Esophagus squamous epithelium (tissue), 5 donors: ENCODE measurements at regions not wholly inside any gene's neighbourhood (a gene's known extent, or its start where the extent isn't known, plus 50 kb on each side); places are given as distances from the start of the nearest gene placed in this dataset.
A peak's percentile ranks its signal among the peaks of the same experiment; 100 is the strongest.

ENCODE experiments used
- DNase-seq: peaks from one replicate; lab custom pipeline; 2025; lab: John Stamatoyannopoulos, UW
- H3K27ac ChIP-seq, 4 donors: fragments of 200-600 bp; sonication (generic); one replicate each; pipeline ENCODE4 v1.5.1; 2016 to 2019; ENCODE audit warnings: mild to moderate bottlenecking in 1 of 4
- H3K27me3 ChIP-seq, 4 donors: fragments of 200-600 bp; sonication (generic); 1 replicate in 3 of 4; 2 replicates in 1 of 4; pipeline versions ENCODE4 v1.5.1 to v1.6.0; 2017 to 2021; ENCODE audit warnings: antibody characterized with exemption in 1 of 4
- H3K36me3 ChIP-seq, 3 donors: fragments of 200-600 bp; sonication (generic); one replicate each; pipeline ENCODE4 v1.5.1; 2016 to 2019
- H3K4me1 ChIP-seq, 3 donors: fragments of 200-600 bp; sonication (generic); one replicate each; pipeline ENCODE4 v1.5.1; 2017 to 2019
- H3K4me3 ChIP-seq, 4 donors: fragments of 200-600 bp; sonication (generic); 1 replicate in 3 of 4; 2 replicates in 1 of 4; pipeline ENCODE4 v1.5.1; 2016 to 2019; ENCODE audit warnings: mild to moderate bottlenecking in 2 of 4, moderate library complexity in 1 of 4
- H3K9me3 ChIP-seq, 3 donors: fragments of 200-600 bp; sonication (generic); one replicate each; pipeline ENCODE4 v1.5.1; 2016 to 2019
- POLR2A ChIP-seq, 4 donors: fragments of 450-650 bp; IDR thresholded peaks; one replicate each; pipeline ENCODE4 v1.6.1; 2017; ENCODE audit warnings: antibody characterized with exemption in 4 of 4, mild to moderate bottlenecking in 4 of 4, moderate library complexity in 3 of 4
- WGBS, 2 donors: methylation state at CpG; one replicate each; pipeline ENCODE4 v1.1.5; 2018; 5-methylcytosine and 5-hydroxymethylcytosine counted together
- intact Hi-C: fragments of 100-400 bp; cut with DNase I; formaldehyde crosslinking; loops from one replicate; pipeline ENCODE4 v1.15.0; 2022
- TF ChIP-seq, protein P1 (sequence below), 6 experiments: fragments of 450-650 bp in 4 of 6; fragments of 200-600 bp in 2 of 6; sonication (generic) in 2 of 6; IDR thresholded peaks; one replicate each; pipeline ENCODE4 v1.5.1; 2016 to 2019; ENCODE audit warnings: antibody characterized with exemption in 6 of 6, mild to moderate bottlenecking in 4 of 6, moderate library complexity in 4 of 6
- donor health status: DM: yes; HTN: yes; CAD: no.

DNA sequence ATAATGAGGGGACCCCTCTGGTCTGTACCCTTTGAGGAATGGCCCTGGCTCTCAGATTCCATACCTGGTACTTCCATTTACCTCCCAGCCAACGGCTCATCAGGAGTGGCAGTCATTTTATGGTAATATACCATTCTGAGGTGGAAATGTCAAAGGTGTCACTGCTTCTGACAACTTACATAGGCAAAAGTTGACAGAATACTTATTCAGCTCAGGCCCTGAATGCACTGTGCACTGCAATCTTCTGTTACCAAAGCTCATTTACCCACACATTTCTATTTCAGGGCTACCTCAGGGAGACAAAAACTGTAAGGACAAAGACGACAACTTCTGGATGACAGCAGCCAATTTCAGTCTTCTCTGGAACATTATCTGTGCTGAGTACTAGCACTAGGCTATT is 212.2 kb upstream of the TMEM260 start:
- Histone ChIP-seq H3K9me3 (peaks cover 0 to 17% (median 5%) of the 10 kb centered on the region in 3 donors), H3K27me3 (no peaks in the 10 kb centered on the region), H3K4me3 (no peak overlapping the region), H3K27ac (no peak overlapping the region), H3K4me1 (no peaks in the 10 kb centered on the region), H3K36me3 (no peaks in the 10 kb centered on the region)
- intact Hi-C loops, result no loop called here
- TF ChIP-seq POLR2A (IDR thresholded peaks at IDR 0.05), result no peak
- TF ChIP-seq, protein P1, sequence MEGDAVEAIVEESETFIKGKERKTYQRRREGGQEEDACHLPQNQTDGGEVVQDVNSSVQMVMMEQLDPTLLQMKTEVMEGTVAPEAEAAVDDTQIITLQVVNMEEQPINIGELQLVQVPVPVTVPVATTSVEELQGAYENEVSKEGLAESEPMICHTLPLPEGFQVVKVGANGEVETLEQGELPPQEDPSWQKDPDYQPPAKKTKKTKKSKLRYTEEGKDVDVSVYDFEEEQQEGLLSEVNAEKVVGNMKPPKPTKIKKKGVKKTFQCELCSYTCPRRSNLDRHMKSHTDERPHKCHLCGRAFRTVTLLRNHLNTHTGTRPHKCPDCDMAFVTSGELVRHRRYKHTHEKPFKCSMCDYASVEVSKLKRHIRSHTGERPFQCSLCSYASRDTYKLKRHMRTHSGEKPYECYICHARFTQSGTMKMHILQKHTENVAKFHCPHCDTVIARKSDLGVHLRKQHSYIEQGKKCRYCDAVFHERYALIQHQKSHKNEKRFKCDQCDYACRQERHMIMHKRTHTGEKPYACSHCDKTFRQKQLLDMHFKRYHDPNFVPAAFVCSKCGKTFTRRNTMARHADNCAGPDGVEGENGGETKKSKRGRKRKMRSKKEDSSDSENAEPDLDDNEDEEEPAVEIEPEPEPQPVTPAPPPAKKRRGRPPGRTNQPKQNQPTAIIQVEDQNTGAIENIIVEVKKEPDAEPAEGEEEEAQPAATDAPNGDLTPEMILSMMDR (IDR thresholded peaks at IDR 0.05), result no peak
- 92 to 100% methylated on average over 2 of the region's 2 CpGs for WGBS, 2 donors
- DNase-seq, result no peak

DNA sequence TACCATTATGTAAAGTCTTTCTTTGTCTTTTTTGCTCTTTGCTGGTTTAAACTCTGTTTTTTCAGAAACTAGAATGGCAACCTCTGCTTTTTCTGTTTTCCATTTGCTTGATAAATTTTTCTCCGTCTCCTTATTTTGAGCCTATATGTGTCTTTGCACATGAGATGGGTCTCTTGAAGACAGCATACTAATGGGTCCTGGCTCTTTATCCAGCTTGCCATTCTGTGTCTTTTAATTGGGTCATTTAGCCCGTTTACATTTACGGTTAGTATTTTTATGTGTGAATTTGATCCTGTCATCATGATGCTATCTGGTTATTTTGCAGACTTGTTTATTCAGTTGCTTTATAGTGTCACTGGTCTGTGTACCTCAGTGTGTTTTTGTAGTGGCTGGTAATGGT is 207.9 kb upstream of the TMEM260 start:
- H3K27ac ChIP-seq, result no peak overlapping the region
- TF ChIP-seq POLR2A (IDR thresholded peaks at IDR 0.05), result no peak
- TF ChIP-seq, protein P1 (IDR thresholded peaks at IDR 0.05), result no peak

DNA sequence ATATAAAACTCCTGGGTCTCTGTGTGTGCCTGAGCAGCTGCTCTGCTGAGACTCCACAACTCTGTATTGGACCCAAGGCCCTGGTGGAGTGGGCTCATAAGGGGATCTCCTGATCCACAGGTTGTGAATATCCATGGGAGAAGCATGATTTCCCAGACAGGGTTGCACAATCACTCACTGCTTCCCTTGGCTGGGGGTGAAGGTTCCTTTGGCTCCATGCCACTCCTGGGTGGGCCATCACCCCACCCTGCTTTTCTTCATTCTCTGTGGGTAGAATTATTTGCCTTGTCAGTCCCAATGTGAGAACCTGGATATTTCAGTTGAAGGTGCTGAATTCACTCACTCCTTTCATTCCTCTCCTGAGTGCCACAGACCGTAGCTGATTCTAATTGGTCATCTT is 205.2 kb upstream of the TMEM260 start:
- no peaks in the 10 kb centered on the region for H3K27me3 ChIP-seq

More for the DNA sequence above, 207.9 kb upstream of the TMEM260 start:
- 92 to 93% methylated on average over 3 of the region's 3 CpGs for WGBS, 2 donors
- H3K9me3 ChIP-seq, result peaks cover 0 to 18% (median 5%) of the 10 kb centered on the region in 3 donors
- no peaks in the 10 kb centered on the region for H3K27me3 ChIP-seq
- H3K36me3 ChIP-seq, result no peaks in the 10 kb centered on the region
- DNase-seq, result no peak
- no peaks in the 10 kb centered on the region for H3K4me1 ChIP-seq
- no peak overlapping the region for H3K4me3 ChIP-seq
- intact Hi-C loops, result no loop called here

DNA sequence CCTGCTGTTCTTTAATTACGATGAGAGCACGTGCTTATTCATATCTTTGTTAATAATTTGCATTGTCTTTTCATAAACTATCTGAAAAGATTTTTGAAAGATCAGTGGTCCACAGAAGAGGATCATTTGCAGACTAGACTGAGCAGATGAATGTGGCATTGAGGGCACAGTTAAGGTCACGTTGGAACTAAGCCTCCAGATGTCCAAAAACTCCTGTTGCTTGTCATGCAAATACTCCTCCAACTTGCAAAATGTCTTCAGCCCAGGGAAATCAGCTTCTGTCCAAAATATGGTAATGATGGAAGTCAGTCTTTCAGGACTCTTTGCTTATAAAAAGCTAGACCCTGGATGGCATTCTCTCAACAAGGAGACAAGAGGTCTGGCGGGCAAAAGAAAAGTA is 201.6 kb upstream of the TMEM260 start:
- TF ChIP-seq, protein P1 (IDR thresholded peaks at IDR 0.05), result no peak
- TF ChIP-seq POLR2A (IDR thresholded peaks at IDR 0.05), result no peak
- peaks cover 0 to 1% (median 0%) of the 10 kb centered on the region in 3 donors for H3K9me3 ChIP-seq
- no peak for DNase-seq
- WGBS, 2 donors, result 61 to 67% methylated on average over 4 of the region's 4 CpGs
- peak overlapping the region in 1 of 4 donors; percentile 32 for H3K4me3 ChIP-seq
- H3K36me3 ChIP-seq, result no peaks in the 10 kb centered on the region
- peak overlapping the region in 2 of 4 donors; percentile 30 to 79 for H3K27ac ChIP-seq
- intact Hi-C loops, result no loop called here
- no peaks in the 10 kb centered on the region for H3K27me3 ChIP-seq
- H3K4me1 ChIP-seq, result peaks cover 0 to 25% (median 12%) of the 10 kb centered on the region in 3 donors

More for the DNA sequence above, 205.2 kb upstream of the TMEM260 start:
- intact Hi-C loops, result no loop called here
- Histone ChIP-seq H3K27ac (no peak overlapping the region), H3K4me3 (no peak overlapping the region), H3K9me3 (peaks cover 0 to 18% (median 5%) of the 10 kb centered on the region in 3 donors), H3K4me1 (peaks cover 0 to 16% (median 12%) of the 10 kb centered on the region in 3 donors), H3K36me3 (no peaks in the 10 kb centered on the region)
- TF ChIP-seq, protein P1 (IDR thresholded peaks at IDR 0.05), result no peak
- TF ChIP-seq POLR2A (IDR thresholded peaks at IDR 0.05), result no peak
- 83 to 94% methylated on average over 1 of the region's 1 CpG for WGBS, 2 donors
- no peak for DNase-seq

DNA sequence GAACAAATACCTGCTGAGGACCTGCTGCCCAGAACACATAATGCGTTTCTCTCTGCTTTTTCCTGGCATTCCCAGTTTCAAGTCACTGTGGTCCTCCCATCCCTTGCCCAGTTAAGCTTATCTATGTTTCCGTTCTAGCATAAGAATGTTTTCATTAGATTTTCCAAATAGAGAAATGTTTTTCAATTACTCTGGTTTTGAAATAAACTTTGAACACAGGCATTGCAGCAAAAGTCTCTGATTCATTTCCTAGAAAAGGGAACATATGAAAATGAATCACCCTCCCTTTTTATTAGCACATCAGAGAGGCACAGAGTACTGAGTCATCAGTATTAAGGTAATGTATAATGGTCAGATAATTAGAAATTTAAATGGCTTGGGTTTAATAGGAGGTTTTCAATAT is 201.1 kb upstream of the TMEM260 start:
- TF ChIP-seq, protein P1 (IDR thresholded peaks at IDR 0.05), result no peak
- TF ChIP-seq POLR2A (IDR thresholded peaks at IDR 0.05), result no peak
- H3K27ac ChIP-seq, result peak overlapping the region in 3 of 4 donors; percentile 28 to 79 (median 30)
- 33 to 44% methylated on average over 2 of the region's 2 CpGs for WGBS, 2 donors
- intact Hi-C loops, result no loop called here
- H3K4me1 ChIP-seq, result peaks cover 0 to 25% (median 12%) of the 10 kb centered on the region in 3 donors
- H3K4me3 ChIP-seq, result peak overlapping the region in 1 of 4 donors; percentile 32
- H3K36me3 ChIP-seq, result no peaks in the 10 kb centered on the region
- no peak for DNase-seq
- no peaks in the 10 kb centered on the region for H3K27me3 ChIP-seq
- H3K9me3 ChIP-seq, result peaks cover 0 to 4% (median 0%) of the 10 kb centered on the region in 3 donors
